HG03457 (cell line): ENCODE measurements at regions not wholly inside any gene's neighbourhood (a gene's known extent, or its start where the extent isn't known, plus 50 kb on each side); places are given as distances from the start of the nearest gene placed in this dataset.

Experiments
- ATAC-seq: cut with Tn5 transposase; IDR thresholded peaks from one replicate; pipeline ENCODE4 v1.9.1; 2021; ENCODE audit warnings: moderate number of reproducible peaks; ENCODE audit not compliant: unreplicated experiment

DNA sequence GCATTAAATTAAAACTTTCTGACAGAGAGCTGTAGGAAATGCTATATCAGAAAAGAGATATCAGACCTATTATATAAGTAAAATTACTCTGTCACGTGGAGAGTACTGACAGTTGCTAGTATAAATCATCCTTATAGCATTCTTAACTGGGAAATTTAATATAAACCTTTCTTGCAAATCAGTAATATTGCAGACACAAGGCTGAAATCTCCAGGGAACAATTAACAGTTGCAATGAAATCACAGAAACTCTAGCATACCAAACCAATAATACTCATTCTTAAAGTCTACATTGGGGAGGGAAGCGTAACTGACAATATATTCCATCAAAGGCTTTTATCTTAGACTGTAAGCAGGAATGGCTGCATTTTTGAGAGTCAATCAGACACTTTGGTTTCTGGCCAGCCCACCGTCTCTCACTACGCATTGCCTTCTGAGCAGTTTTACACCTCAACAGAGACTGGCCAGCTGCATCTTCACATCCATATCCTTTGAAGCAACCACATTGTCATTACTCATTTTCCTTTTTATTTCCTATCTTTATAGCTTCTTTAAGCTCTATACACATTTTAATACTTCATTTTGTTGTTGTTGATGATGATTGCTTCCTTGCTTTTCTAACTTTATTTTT lies 536.0 kb upstream of the CDH2 start:
- no peak for ATAC-seq

DNA sequence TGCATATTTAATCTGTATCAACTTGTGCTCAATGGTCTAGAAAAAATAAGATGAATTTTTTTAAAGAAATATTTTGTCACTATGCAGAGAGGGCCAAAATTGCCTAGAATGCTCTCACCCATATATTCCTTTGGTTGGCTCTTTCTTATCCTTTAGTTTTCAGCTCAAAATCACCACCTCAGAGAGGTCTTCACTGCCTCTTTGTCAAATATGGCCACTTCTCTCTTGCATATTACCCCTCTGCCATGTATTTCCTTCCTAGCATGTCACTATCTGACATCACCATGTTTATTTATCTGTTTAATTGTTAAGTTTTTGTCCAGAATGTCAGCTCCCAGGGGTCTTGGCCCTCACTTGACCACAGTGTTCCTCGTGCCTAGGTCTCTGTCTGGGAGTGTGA lies 535.2 kb upstream of the CDH2 start:
- ATAC-seq, result no peak

DNA sequence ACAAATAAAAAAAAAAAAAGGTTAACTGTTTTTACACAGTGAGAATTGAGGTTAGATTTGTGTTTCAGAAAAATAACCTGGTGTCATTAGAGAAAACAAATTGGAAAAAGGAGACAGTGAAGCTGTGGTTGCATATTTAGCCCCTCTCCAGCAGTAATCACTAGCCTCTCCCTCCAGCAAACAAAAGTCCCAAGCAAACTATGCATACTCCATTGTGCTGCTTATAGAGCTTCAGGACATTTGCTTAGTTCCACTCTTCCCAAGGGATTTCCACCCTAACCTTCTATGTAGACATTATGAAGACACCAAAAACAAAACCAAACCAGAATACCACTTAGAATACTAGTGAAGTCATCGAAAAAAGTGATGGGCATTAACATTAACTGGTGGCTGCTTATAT lies 534.2 kb upstream of the CDH2 start:
- ATAC-seq, result no peak

DNA sequence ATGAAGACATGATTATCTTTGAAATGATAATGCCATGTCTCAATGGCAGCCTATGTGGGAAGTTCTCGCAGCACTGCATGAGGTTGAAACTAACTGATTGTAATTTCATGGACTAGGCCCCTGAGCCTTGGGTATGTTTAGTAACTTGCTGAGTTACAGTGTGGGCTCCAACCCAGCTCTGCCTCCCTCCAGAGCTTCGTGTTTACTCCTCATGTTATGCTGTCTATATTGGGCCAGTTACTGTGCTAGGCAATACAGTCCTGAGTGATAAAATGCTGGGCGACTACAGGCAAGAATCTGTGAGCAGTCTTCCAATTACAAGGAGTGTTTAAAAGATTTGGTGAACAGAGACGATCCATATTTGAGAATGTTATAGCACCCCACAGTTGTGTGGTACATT lies 530.1 kb upstream of the CDH2 start:
- ATAC-seq, result no peak

GRCh38 chr18:28706397-28706796 lies 529.5 kb upstream of the CDH2 start:
- no peak for ATAC-seq

GRCh38 chr18:28705482-28705881 lies 528.6 kb upstream of the CDH2 start:
- no peak for ATAC-seq

- ATAC-seq, result no peak
These were observed 515.4 kb upstream of the CDH2 start for GRCh38 chr18:28692337-28692736.

GRCh38 chr18:28691496-28691840 lies 514.5 kb upstream of the CDH2 start:
- ATAC-seq, result no peak

DNA sequence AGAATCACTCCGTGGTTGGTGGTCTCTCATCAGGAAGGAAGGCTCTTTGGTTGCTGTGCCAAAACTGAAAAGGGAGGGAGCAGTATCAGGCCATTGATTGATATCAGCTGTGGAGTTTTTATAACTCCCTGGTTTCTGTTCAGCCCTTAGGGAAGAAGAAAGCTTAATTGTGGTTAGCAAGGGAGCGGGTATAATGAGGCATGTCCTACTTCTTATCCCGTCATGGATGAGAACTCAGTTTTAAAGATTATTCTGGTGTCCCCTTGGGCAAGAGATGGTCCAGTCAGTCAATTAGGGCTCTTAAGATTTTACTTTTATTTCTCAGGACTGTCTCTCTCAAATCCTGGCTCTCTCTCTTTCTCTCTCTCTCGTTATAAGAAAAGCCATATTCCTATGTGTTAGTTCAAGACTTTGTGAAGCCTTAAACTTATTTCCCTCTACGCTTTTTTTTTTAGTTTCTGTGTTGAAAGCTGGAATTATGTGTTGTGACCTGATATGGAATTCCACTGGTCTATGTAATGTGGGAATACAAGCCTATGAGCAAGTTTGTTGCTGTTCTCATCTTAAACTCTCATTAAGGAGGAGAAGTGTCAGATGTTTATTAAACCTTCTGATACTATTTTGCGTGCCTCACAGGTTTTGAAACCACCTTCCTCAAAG lies 514.0 kb upstream of the CDH2 start:
- no peak for ATAC-seq

GRCh38 chr18:28690100-28690499 lies 513.2 kb upstream of the CDH2 start:
- no peak for ATAC-seq

DNA sequence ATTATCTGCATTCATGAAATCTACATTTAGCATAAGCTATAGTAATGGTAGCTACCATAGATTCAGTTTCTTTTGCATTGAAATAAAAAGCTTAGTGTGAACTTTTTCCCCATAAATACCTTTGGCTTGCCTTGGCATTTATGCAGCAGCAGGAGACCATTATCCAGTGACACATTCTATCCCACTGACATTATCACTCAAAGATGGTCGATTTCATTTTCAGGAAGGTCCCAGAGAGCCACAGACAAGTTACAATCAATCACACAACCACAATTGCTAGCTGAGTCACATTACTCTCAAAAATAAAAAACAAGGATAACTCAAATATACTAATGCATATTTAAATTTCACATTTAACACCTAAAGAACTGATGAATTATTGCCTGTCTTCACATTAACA lies 512.7 kb upstream of the CDH2 start:
- no peak for ATAC-seq

GRCh38 chr18:28684746-28685355 lies 507.9 kb upstream of the CDH2 start:
- no peak for ATAC-seq

- no peak for ATAC-seq
These were observed 506.0 kb upstream of the CDH2 start for GRCh38 chr18:28682912-28683311.

DNA sequence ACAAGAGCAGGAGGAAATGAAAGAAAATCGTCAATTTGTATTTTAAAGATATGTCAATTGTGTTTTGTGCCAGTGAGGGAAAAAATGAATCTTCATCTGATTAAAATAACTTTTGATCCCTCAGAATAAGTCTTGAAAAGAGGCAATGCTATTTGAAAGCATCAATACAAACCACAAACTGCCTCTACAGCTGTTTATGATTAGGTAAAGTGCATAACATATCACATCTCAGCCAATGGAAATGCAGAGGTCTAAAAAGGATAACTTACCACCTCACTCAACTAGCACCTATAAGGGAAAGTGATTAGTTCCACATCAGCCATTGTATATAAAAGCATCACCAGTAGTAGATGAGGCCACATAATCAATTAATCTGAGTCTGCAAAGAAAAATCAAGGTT lies 492.2 kb upstream of the CDH2 start:
- no peak for ATAC-seq

DNA sequence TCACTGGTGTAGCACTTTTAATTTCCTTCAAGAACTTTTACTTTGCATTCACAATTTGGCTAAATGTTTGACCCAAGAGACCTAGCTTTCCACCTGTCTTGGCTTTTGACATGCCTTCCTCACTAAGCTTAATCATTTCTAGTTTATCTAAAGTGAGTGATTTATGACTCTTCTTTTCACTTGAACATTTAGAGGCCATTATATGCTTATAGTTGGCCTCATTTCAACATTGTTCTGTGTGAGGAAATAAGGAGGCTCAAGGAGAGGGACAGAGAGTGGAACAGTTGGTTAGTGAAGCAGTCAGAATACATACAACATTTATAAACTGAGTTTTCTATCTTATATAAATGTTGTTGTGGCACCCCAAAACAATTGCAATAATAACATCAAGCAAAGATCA lies 489.3 kb upstream of the CDH2 start:
- ATAC-seq, result no peak

DNA sequence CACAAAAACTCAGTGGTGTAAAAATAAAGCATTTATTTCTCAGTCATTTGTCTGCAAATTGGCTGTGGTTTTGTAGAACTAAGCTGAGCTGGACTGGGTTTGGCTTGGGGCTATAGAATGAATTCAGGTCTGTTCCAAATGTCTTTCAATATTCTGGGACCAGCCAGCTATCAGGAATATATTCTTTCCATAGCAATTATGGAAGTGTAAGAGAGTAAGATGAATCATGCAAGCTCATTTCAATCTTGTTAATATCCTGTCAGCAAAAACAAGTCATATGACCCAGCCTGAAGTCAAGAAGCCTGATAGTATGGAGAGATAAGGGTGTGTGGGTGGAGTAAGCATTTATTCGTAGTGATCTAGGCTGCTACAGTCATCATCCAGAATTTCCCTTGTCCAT lies 481.0 kb upstream of the CDH2 start:
- no peak for ATAC-seq

DNA sequence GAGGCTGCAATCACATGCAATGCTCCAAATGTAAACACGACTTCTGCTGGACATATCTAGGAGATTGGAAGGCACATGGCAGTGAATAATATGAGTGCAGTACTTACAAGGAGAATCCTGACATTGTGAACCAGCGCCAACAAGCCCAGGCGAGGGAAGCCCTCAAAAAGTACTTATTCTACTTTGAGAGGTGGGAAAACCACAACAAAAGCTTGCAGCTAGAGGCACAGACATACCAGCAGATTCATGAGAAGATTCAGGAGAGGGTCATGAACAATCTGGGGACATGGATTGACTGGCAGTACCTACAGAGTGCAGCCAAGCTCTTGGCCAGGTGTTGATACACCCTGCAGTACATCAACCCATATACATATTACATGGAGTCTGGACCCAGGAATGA lies 475.7 kb upstream of the CDH2 start:
- ATAC-seq, result no peak

DNA sequence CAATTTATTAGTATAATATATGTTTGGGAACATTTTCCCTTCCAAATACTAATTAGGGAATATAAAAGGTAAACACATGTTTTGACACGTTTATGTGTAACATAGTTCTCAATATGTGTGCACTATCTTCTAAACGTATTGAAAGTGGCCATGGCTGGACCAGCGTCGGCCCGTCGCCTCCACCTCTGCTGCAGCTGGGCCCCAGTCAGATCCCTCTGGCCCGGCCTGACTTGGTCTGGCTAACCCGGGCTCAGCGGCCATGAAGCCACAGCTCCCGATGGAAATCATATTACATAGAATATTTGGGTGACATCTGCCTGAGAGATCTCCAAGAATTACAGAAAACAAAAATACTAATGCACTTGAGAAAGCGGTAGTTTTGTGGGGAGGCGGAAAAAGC lies 474.4 kb upstream of the CDH2 start:
- ATAC-seq, result no peak

DNA sequence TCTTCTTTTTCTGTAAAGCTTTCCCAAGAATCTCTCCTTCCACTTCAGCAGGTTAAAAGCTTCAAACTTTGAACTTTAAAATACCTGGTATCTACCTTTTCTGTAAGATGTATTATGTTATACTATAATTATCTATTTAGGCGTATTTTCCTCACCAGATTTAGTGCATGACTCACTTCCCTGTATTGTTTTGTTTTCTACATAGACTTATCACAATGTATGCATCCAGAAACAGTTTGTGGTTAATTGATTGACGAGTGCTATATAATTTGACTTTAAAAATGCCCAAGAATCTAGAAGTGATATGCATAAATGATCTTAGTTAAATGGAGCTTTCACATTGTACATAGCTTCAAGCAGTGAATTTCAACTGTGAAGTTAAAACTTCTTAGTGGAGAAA lies 473.9 kb upstream of the CDH2 start:
- no peak for ATAC-seq

GRCh38 chr18:28647961-28648360 lies 471.0 kb upstream of the CDH2 start:
- ATAC-seq, result no peak

GRCh38 chr18:28637897-28638296 lies 461.0 kb upstream of the CDH2 start:
- ATAC-seq, result no peak

- ATAC-seq, result no peak
These were observed 458.6 kb upstream of the CDH2 start for GRCh38 chr18:28635530-28635929.

DNA sequence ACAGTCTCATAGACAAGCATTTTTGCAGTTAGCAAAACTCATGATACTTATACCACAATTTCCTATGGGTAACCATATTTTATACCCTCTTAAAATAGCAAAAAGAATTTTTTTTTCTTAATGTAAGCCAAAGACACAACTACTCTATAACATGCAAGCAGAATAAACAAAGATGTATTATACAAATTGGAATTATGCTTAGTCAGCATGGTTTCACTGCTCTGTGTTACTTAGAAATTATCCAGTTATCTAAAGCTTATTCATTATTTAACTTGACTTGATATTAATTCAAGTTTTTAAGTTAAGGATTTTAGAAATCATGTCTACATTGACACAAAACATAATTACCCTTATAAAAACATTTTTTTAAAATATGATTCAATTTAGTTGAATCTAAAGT lies 449.8 kb upstream of the CDH2 start:
- ATAC-seq, result no peak
